Left ventricle myocardium inferior (tissue), 1 donor: ENCODE measurements at regions not wholly inside any gene's neighbourhood (a gene's known extent, or its start where the extent isn't known, plus 50 kb on each side); places are given as distances from the start of the nearest gene placed in this dataset.

Experiments used
- DNase-seq: peaks from one replicate; pipeline ENCODE4 v3.0.0-alpha.2; 2020
- H3K27ac ChIP-seq: fragments of 200-600 bp; replicated peaks from 2 replicates; pipeline ENCODE4 v1.8.0; 2021
- H3K27me3 ChIP-seq: fragments of 200-600 bp; 2 replicates; pipeline ENCODE4 v1.8.0; 2021; ENCODE audit warnings: low read depth
- H3K36me3 ChIP-seq: fragments of 200-600 bp; 2 replicates; pipeline ENCODE4 v1.8.0; 2021
- H3K4me1 ChIP-seq: fragments of 200-600 bp; 2 replicates; pipeline ENCODE4 v1.8.0; 2021
- H3K4me3 ChIP-seq: fragments of 200-600 bp; 2 replicates; pipeline ENCODE4 v1.8.0; 2021; ENCODE audit warnings: mild to moderate bottlenecking, moderate library complexity
- H3K9me3 ChIP-seq: fragments of 200-600 bp; replicated peaks from 2 replicates; pipeline ENCODE4 v1.8.0; 2021
- intact Hi-C: fragments of 100-400 bp; cut with micrococcal nuclease; formaldehyde crosslinking; loops from one replicate; pipeline ENCODE4 v1.11.0; 2022
- TF ChIP-seq, protein P1 (sequence below): fragments of 200-600 bp; IDR thresholded peaks from 2 replicates; pipeline ENCODE4 v1.8.0; 2021; ENCODE audit warnings: antibody characterized with exemption, mild to moderate bottlenecking, borderline replicate concordance
- donor health status: DM: no; HTN: yes; CAD: no; lungs with severe emphysema.

DNA sequence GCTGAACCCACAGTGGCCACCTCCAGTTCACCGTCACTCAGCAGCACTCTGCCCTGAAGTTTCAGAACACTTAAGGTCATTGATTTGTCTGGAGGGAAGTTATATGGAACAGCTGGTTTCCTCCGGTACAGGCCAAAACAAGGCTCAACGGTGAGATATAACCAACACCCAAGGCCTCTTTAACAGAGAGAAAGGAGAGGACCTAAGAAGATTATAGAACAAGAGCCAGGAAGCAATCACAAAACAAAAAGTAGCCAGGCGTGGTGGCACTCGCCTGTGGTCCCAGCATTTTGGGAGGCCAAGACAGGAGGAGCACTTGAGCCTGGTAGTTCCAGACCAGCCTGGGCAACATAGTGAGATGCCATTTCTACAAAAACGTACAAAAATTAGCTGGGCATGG, 290.7 kb downstream of the SKIDA1 start:
- no peaks in the 10 kb centered on the region for H3K27me3 ChIP-seq
- TF ChIP-seq, protein P1, sequence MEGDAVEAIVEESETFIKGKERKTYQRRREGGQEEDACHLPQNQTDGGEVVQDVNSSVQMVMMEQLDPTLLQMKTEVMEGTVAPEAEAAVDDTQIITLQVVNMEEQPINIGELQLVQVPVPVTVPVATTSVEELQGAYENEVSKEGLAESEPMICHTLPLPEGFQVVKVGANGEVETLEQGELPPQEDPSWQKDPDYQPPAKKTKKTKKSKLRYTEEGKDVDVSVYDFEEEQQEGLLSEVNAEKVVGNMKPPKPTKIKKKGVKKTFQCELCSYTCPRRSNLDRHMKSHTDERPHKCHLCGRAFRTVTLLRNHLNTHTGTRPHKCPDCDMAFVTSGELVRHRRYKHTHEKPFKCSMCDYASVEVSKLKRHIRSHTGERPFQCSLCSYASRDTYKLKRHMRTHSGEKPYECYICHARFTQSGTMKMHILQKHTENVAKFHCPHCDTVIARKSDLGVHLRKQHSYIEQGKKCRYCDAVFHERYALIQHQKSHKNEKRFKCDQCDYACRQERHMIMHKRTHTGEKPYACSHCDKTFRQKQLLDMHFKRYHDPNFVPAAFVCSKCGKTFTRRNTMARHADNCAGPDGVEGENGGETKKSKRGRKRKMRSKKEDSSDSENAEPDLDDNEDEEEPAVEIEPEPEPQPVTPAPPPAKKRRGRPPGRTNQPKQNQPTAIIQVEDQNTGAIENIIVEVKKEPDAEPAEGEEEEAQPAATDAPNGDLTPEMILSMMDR = no peak
- H3K36me3 ChIP-seq = no peaks in the 10 kb centered on the region
- no peak overlapping the region for H3K4me3 ChIP-seq
- no peaks in the 10 kb centered on the region for H3K9me3 ChIP-seq
- intact Hi-C loops = no loop called here
- H3K4me1 ChIP-seq = no peaks in the 10 kb centered on the region
- no peak overlapping the region for H3K27ac ChIP-seq
- no peak for DNase-seq

DNA sequence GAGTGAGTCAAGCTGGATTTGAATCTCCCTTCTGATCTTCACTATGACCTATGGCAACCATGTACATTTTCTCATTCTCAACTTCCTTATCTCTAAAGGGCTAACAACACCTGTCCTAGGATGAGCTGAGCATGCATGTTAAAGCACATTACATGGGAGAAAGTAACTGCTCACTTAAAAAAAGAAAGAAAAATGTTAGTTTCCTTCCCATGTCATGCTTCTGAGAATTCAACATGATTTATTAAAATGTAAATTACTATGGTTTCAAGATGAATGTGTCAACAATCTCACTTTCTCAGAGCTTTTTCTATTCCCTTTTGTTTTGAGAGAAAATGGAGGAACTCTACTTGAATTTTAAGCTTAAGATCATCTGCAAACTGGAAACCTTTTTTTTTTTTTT, 295.3 kb downstream of the SKIDA1 start:
- H3K27ac ChIP-seq = no peak overlapping the region
- DNase-seq = no peak

DNA sequence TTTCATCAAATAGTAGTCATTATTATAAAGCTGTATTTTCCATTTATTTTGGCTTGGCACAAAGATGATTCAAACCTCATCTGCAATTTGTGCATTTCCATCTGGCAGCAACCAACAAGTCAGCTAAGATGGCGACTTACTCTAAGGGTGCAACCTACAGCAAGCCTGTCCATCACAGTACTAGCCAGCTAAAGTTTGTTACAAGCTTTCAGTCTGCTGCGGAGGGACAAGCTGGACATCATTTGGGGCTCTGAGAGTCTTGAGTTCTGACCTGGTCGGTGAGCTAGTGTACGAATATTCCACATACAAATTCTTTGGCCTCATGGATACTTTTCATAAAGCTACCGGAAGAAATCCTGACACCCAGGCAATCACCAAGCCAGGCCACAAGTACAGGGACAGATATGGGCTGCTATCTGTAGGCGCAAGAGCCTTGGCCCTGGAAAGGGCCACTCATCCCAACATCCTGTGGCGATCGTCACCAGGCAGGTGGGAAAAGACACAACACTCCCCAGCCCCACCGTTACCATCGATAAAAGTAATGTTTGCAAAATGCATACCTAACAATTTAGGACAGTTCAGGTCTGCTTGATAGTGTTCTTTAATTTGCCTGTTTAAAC, 307.6 kb downstream of the SKIDA1 start:
- Histone ChIP-seq H3K4me1 (peaks cover 10% of the 10 kb centered on the region), H3K27me3 (no peaks in the 10 kb centered on the region), H3K27ac (no peak overlapping the region), H3K36me3 (no peaks in the 10 kb centered on the region), H3K9me3 (peaks cover 8% of the 10 kb centered on the region), H3K4me3 (no peak overlapping the region)
- intact Hi-C loops = no loop called here
- DNase-seq = no peak
- TF ChIP-seq, protein P1 = no peak

More for the DNA sequence above, 295.3 kb downstream of the SKIDA1 start:
- intact Hi-C loops = no loop called here
- no peaks in the 10 kb centered on the region for H3K36me3 ChIP-seq
- H3K9me3 ChIP-seq = no peaks in the 10 kb centered on the region
- H3K27me3 ChIP-seq = no peaks in the 10 kb centered on the region
- no peak overlapping the region for H3K4me3 ChIP-seq
- TF ChIP-seq, protein P1 = no peak
- no peaks in the 10 kb centered on the region for H3K4me1 ChIP-seq

DNA sequence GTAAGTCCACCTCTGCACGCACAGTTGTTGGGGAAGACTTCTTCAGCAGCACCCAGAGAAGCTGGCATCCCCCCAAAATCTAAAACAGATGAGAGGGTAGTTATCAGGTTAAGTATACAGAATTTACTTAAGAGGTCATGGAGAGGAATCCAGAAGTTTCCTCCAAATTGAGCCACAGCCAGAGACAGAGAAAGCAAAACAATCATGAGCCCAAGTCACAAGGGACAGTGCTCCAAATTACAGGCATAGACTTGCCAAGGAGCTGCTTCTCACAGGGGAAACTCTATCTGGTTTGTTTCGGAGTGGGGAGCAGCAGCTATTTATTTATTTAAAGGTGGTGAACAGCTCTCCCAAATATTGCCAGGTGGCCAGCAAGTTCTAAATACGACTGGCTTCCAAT, 308.4 kb downstream of the SKIDA1 start:
- Histone ChIP-seq H3K27ac (no peak overlapping the region), H3K4me3 (no peak overlapping the region), H3K27me3 (no peaks in the 10 kb centered on the region), H3K9me3 (peaks cover 8% of the 10 kb centered on the region), H3K36me3 (no peaks in the 10 kb centered on the region), H3K4me1 (peaks cover 10% of the 10 kb centered on the region)
- DNase-seq = no peak
- TF ChIP-seq, protein P1 = no peak
- intact Hi-C loops = no loop called here

DNA sequence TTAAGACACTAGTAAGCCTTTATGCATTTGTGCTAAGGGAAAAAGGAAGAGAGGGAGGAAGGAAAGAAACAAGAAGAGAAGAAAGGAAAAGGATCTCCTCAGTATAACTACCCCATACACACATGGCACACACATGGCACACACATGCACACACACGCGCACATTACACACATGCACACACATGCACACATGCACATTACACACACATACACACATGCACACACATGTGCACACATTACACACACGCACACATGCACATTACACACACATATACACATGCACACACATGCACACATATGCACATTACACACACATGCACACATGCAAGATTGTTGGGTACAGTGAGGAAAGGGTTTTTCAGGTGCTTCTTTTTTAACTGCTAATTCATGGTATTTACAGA, 311.2 kb downstream of the SKIDA1 start:
- Histone ChIP-seq H3K27ac (no peak overlapping the region), H3K4me1 (peaks cover 10% of the 10 kb centered on the region), H3K36me3 (no peaks in the 10 kb centered on the region), H3K9me3 (peaks cover 8% of the 10 kb centered on the region), H3K27me3 (no peaks in the 10 kb centered on the region), H3K4me3 (no peak overlapping the region)
- DNase-seq = no peak
- TF ChIP-seq, protein P1 = no peak
- intact Hi-C loops = no loop called here
